ENCODE measurements at regions not wholly inside any gene's neighbourhood (a gene's known extent, or its start where the extent isn't known, plus 50 kb on each side); places are given as distances from the start of the nearest gene placed in this dataset.

GRCh38 chr15:98257290-98257689 is 296.8 kb downstream of the ARRDC4 start:
- TF ChIP-seq CTCF (IDR thresholded peaks at IDR 0.05) (no peak), POLR2A (IDR thresholded peaks at IDR 0.05) (no peak), EP300 (IDR thresholded peaks at IDR 0.05) (no peak)

All from sigmoid colon (tissue), 4 donors.